OCI-M1 (cell line): ENCODE measurements at regions not wholly inside any gene's neighbourhood (a gene's known extent, or its start where the extent isn't known, plus 50 kb on each side); places are given as distances from the start of the nearest gene placed in this dataset.
"Not testable (repeated sequence)": the region's sequence is repeated elsewhere in the genome, so short reads cannot be mapped to it uniquely, and the experiment has no call there.

Experiments used
- DNase-seq: peaks from one replicate; lab custom pipeline; 2025; lab: John Stamatoyannopoulos, UW

DNA sequence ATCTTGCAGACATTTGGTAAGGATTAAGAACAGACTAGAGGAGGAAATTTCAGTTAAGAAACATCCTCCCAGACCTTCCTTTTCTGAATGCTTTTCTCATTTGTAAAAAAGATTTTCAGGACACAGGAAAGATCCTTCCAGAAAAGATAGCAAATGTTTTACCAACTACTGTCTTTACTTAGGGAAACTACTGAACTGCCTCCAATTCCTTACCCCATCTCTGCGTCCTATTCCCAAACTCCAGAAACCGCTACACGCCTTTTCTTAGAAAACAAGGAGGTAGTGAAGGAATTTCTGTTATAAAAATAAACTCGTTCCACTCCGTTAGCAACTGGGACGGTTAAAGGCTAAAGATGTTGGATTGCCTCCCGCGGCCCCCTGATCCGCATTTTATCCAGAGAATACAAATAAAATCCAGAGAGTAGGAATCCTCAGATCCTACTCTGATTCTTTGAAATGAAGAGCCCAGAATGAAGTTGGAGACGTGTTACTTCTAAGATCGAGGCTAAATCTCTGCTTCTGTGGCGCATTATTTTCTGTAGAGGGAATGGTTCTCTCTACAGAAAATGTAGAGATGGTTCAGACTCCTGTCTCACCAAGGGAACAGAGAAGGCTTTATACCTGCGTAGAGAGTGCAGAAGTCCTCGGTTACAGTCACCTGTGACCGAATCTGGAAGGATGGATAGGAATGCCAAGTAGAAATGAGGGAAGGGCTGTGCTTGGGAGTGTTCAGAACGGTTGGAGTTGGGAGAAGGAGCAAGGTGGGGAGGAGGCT lies 133.0 kb downstream of the GPX5 start:
- DNase-seq = no peak

DNA sequence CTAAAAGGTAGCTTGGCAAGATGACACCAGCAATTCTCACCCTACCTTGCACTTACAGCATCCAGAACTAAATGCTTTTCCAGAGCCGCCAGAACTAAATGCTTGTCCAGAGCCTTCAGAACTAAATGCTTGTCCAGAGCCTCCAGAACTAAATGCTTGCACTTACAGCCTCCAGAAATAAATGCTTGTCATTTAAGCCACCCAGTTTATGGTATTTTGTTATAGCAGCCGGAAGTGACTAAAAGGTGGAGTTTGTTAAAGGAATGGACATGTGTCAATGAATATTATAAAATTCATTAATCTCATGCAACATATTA lies 133.5 kb downstream of the GPX5 start:
- no peak for DNase-seq

- DNase-seq = no peak
Measured at GRCh38 chr6:28661097-28661713, 135.5 kb downstream of the GPX5 start.

GRCh38 chr6:28664870-28665396 lies 139.3 kb downstream of the GPX5 start:
- DNase-seq = no peak

GRCh38 chr6:28673417-28673786 lies 147.7 kb downstream of the GPX5 start:
- DNase-seq = no peak

- DNase-seq = peak; percentile 94
Measured at GRCh38 chr6:28673787-28674671, 148.3 kb downstream of the GPX5 start.

DNA sequence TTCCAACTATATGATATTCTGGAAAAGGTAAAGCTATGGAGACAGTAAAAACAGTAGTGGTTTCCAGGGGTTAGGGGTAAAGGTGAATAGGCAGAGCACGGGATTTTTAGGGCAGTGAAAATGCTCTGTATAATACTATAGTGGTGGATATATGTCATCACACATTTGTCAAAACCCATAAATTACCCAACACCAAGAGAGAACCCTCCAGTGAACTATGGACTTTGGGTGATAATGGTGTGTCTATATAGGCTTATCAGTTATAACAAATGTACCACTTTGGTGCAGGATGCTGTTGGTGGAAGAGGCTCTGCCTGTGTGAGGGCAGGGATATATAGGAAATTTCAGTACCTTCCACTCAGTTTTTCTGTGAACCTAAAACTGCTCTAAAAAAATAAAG lies 149.9 kb downstream of the GPX5 start:
- DNase-seq = peak; percentile 65

- no peak for DNase-seq
Measured at GRCh38 chr6:28682542-28682941, 156.9 kb downstream of the GPX5 start.

GRCh38 chr6:28682956-28683685 lies 157.4 kb downstream of the GPX5 start:
- peak; percentile 44 for DNase-seq

- peak; percentile 81 for DNase-seq
Measured at GRCh38 chr6:28683945-28684538, 158.4 kb downstream of the GPX5 start.

GRCh38 chr6:28685960-28686359 lies 160.3 kb downstream of the GPX5 start:
- DNase-seq = peak; percentile 45

DNA sequence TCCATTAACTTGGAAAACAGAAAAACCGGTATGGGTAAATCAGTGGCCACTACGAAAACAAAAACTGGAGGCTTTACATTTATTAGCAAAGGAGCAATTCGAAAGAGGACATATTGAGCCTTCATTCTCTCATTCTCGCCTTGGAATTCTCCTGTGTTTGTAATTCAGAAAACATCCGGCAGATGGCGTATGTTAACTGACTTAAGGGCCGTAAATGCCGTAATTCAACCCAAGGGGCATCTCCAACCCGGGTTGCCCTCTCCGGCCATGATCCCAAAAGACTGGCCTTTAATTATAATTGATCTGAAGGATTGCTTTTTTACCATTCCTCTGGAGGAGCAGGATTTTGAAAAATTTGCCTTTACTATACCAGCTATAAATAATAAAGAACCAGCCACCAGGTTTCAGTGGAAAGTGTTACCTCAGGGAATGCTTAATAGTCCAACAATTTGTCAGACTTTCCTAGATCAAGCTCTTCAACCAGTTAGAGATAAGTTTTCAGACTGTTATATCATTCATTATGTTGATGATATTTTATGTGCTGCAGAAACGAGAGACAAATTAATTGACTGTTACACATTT lies 160.9 kb downstream of the GPX5 start:
- DNase-seq = peak; percentile 94

DNA sequence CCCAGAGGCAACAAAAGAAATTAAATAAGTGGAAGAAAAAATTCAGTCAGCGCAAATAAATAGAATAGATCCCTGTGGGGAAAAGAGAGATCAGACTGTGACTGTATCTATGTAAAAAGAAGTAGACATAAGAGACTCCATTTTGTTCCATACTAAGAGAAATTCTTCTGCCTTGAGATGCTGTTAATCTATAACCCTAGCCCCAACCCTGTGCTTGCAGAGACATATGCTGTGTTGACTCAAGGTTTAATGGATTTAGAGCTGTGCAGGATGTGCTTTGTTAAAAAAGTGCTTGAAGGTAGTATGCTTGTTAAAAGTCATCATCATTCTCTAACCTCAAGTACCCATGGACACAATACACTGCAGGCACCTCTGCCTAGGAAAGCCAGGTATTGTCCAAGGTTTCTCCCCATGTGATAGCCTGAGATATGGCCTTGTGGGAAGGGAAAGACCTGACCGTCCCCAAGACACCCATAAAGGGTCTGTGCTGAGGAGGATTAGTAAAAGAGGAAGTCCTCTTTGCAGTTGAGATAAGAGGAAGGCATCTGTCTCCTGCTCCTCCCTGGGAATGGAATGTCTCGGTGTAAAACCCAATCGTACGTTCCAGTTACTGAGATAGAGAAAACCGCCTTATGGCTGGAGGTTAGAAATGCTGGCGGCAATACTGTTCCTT lies 161.8 kb downstream of the GPX5 start:
- DNase-seq = peak; percentile 93

- not testable (repeated sequence) for DNase-seq
Measured at GRCh38 chr6:28691991-28692390, 166.3 kb downstream of the GPX5 start.

GRCh38 chr6:28693033-28693750 lies 167.5 kb downstream of the GPX5 start:
- no peak for DNase-seq

GRCh38 chr6:28693751-28694443 lies 168.2 kb downstream of the GPX5 start:
- no peak for DNase-seq

GRCh38 chr6:28695715-28696114 lies 170.0 kb downstream of the GPX5 start:
- peak; percentile 87 for DNase-seq

DNA sequence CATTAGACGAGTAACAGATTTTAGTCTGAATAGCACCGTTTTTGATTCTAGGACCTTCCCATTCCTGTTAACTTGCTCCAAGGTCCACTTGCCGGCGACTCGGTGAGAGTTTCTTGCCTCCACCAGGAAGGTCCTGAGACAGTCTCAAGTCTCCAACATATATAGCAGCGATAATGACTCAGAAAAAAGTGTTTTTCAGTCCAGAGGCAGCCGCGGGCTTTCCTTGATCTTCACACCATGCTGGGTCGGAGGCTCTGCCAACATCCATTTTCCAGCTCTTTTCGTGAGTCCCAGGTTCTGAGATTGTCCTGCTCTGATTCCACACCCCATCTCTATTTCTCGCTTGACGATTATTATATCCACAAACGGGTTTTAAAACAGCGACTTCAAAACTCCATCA lies 170.5 kb downstream of the GPX5 start:
- peak; percentile 87 for DNase-seq

- no peak for DNase-seq
Measured at GRCh38 chr6:28696682-28697081, 171.0 kb downstream of the GPX5 start.
